HG03175 (cell line): ENCODE measurements at regions not wholly inside any gene's neighbourhood (a gene's known extent, or its start where the extent isn't known, plus 50 kb on each side); places are given as distances from the start of the nearest gene placed in this dataset.

Experiments
- ATAC-seq: cut with Tn5 transposase; IDR thresholded peaks from one replicate; pipeline ENCODE4 v1.9.1; 2021; ENCODE audit warnings: mild to moderate bottlenecking, moderate library complexity; ENCODE audit not compliant: unreplicated experiment

DNA sequence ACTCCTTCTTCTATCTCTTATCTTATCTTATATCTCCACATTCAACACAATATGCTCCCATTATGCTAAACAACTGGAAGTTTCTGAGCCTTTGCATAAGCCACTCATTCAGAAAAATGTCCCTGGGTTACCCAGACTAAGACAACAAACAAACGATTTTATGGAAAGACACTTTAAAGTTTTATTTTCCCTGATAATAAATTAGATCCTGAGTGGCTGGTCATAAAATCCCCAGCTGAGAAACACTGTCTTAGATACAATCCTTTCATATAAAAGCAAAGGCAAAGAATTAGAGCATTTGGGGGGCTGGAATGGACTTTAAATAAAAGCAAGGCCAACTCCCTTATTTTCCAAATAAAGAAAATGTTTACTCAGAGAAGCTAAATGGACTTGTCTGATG, 322.3 kb downstream of the GBE1 start:
- no peak for ATAC-seq

DNA sequence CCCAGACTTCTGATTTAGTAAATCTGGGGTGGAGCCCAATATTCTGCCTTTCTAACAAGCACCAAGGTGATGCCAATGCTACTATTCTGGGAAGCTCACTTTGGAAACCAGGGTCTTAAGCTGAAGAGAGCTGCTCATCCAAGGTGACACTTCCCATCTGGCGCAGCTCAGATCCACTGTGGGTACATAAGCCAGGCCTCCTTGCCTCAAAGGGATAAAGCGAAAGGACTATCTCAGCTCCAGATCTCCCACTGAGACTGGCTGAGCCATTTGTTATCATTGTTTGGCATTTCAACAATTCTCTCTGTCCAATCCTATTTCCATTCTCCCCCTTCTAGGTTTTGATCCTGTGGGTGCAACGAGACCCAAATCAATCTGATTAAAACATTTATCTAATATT, 323.8 kb downstream of the GBE1 start:
- ATAC-seq = no peak

DNA sequence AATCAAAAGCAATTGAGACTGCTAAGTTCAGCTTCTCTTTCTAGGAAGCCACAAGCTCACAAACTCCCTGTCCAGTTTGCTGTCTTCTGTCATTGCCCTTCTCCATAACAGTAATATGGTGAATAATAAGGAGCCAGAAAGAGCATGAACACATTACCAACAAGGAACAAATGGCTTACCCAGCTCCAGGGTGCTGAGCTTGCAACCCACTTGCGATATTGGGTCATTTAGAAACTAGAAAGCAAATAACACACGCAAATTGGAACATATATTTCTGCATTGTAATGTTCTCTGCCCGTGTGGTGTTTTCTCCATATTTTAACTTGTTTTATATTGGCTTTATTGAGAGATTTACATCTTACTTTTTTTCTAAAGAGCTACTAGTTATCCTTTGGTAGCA, 325.3 kb downstream of the GBE1 start:
- ATAC-seq = no peak

DNA sequence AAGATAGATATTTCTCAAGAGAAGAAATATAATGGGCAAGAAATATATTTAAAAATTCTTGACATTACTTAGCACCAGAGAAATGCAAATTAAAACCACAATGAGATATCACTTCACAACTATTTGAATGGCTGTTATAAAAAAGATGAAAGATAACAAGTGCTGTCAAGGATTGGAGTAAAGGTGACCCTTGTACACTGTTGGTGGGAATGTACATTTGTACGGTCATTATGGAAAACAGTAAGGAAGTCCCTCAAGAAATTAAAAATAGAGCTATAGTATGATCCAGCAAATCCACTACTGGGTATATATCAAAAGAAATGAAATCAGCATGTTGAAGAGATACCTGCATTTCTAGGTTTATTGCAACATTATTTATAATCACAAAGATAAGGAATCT, 326.4 kb downstream of the GBE1 start:
- no peak for ATAC-seq

DNA sequence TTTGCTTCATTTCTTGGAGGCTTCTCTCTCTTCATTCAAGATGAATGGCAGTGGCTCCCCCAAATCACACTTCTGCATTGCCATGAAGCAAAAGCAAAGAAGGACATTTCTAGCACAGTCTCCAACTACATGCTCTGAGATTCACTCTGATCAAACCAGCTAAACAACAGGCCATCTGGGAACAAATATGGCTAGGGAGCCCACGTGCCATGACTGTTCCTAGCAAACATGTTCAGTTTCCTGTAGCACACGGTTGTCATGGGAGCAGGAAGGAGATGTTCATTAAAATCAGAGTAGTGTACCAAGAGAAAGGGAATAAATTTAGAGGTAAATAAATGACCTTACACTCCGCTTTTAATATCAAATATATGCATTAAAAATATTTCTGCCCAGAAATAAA, 327.3 kb downstream of the GBE1 start:
- ATAC-seq = no peak

DNA sequence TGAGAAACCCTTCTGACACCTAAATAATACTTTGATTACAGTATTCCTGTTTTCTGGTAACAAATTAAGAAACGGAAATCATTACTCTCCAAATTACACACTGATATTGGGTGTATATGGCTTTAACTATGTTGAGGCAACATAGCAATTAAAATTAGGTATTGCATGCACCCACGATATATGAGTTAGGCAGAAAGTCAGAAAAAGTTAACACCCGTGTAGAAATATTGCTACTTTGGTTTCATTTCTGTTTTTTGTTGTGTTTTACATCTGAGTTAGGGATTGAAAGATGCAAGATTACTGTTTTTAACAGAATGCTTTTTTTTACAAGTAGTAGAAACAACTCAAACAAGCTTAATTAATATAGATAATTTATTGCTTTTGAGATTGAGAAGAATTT, 327.8 kb downstream of the GBE1 start:
- ATAC-seq = peak; percentile 50

DNA sequence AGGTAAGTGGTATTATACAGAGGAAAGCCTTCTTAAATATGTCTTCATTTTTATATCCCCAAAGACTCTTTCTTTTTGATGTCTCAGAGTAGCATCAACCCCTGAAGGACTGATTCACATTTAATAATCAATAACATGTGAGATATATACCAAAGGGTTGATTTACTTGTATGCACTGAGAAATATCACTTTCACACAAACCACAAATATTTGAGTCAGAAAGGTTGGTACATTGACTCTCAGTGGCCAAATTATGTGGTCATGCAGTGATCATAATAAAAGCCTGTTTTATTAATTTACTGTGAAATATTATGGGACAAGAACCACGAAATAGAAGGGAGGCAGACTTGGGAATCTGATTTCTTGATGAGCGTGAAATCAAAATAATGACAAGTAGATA, 329.0 kb downstream of the GBE1 start:
- no peak for ATAC-seq

DNA sequence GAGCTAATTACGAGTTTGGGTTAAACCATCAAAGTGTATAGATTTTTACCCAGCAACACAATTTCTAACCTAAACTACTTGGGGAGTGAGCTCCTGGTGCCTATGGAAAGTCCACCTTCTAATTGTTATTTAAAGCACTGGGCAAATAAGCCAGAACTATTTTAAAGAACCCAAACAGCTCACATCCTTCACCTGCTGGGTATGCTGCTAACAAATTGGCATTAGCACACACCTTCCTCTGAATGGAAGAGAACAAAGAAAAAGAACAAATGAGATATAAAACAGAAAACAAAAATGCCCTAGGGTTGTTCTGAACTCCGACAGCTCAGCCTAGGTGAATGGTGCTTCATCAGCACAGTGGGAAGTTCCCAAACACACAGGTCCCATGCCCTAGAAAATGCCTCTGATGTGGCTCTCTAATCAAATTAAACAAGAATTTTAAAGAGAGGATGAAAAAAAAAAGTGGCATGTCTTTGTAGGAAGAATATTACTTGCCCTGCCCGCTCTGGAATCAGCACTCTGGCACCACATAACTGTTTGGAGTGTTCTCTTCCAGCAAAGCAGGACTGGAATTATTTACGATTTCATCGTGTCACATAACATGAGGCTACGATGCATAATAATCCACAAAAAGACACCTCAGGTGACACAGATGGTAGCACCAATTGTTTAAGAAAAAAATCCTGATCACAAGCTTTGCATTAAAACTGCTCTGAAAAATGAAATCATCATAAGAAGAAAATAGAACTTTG, 334.4 kb downstream of the GBE1 start:
- no peak for ATAC-seq

DNA sequence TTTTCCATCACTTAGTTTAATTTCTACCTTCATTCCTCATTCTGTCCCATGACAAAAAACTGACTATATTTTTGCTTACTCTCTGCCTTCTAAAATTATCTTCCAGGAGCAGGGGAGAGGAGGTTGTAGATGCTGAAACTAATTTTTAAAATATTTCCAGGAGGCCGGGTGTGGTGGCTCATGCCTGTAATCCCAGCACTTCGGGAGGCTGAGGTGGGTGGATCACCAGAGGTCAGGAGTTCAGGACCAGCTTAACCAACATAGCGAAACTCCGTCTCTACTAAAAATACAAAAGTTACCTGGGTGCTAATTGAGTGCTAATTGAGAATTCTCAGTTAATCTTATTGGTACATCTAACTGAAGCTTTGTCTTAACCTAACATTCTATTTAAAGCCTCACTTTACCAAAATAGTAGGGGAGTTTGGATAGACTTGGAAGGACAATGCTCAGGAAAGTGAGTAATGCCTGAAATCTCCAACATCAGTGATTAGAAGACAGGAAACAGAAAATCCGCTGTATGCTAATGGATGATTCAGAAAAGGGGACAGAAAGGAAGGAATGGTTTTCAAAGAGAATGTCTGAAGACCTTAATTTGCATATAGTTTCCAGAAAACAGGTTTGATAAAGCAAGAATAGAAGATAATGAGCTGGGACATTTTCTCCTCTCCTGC, 336.1 kb downstream of the GBE1 start:
- no peak for ATAC-seq

DNA sequence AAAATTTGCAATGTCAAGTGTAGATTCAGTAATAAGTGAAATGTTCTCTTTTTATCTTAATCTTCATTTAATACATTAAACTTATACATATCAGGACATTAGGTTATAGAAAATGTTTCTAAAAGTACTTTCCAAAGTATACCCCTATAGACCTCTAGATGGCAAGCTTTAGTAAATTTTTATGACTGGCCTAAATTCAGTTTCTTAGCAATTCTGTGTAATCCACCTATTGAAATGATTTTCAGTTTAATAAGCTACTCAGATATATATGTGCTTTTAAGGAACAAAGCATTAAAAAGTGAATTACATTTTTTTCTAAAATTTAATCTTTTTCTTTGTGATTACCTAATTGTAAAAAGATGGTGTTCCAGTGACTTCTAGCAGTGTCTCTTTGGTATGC, 342.2 kb downstream of the GBE1 start:
- no peak for ATAC-seq

DNA sequence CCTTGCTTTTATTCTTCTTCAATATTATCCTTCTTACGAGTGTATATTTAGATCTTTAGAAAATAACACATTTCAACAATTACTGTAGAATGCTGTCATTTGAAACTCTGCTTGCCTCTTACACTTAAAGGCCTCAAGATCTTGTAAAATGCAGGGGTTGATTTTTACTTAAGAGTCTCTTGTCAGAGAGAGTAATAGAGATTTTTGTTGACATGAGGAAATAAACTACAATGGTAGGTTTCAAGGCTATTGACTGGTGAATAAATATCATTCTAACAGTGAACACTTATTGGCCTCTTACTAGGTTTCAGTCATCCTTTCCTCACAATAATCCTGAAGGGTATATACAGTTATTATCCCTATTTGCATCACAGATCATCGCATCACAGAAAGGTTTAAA, 344.6 kb downstream of the GBE1 start:
- ATAC-seq = no peak

DNA sequence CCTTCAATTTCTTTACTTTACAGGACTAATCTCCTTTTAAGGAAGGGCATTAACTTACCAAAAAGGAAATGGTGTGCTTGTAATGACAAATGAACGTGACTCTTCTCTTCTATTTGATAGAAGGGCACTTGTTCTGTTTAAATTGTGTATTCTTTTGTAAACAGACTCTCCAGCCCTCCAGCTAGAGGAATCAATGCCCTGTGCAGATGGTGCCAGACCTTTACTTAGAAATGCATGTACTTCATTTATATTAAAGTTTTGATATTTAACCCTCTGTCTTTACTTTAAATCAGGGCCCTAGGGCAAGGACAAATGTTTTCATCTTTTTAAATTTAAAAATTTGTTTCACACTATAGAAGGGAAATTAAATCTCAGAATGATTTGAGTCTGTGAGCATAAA, 355.1 kb downstream of the GBE1 start:
- no peak for ATAC-seq

DNA sequence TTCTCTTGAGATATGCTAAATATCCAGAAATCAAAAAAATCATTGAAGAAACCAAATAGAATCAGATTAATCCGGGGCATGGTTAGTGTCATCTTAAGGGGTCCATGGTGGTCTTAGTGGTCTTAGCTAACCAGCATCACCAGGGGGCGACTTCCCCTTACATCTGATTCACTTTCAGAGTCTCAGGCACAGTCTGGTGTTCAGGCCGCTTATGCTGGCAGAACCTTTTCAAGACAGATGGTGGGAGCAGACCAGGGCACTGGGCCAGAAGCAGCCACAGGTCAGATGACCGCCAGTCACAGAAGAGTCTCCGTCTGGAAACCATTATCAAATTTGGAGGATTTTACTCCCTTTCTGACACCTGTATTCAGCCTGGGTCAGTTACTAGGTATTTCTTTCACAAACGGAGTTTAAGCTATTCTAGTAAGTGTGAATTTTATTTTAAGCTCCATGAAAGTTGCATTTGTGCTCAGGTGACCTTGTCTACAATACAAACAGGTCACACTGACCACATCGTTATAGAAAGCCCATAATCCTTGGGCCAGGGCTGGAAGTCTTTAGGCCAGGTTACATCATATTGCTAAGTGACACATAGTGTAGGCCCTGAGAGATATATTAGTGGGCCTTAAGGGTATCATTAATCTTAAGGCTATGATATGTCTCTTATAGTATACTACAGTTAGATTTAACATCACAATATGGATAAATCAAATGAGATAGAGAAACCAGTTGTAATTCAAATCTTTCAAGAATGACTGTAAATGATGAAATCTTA, 365.5 kb downstream of the GBE1 start:
- ATAC-seq = no peak

DNA sequence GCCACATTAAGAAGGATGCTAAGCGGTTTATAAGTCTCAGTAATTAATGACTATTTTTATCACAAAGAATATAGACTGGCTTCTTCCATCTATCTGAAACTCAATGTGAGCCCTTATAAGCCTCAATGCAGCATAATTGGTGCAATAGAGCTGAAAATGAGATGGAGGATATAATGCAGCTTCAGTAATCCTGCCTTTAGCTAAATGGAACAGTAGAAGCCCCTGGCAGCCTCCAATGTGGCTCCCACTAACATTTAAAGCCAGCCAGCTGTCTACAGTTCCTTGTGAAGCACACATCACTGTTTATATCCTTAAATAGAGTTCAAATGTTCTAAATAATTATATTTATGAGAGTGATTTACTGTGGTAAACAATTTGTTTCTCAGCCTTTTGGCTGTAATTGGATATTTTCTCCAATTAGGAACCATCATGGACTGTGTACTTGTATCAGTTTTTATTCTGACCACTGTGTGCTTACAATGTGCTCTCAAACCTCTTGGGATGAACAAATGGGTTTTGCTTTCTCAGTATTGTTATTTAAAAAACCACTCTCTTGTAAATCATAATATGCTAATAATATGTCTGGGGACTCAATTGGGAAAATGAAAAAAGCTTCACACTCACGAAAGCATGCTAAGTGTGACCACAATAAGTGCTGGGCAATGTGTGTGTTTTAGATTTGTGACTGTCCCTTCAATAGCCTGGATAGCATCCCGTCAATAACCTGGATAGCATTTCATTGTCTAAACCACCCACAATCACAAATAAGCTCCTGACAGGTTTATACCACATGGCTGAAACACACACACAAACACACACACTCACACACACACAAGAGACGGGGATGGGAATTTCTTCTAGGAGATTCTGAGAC, 366.6 kb downstream of the GBE1 start:
- no peak for ATAC-seq

DNA sequence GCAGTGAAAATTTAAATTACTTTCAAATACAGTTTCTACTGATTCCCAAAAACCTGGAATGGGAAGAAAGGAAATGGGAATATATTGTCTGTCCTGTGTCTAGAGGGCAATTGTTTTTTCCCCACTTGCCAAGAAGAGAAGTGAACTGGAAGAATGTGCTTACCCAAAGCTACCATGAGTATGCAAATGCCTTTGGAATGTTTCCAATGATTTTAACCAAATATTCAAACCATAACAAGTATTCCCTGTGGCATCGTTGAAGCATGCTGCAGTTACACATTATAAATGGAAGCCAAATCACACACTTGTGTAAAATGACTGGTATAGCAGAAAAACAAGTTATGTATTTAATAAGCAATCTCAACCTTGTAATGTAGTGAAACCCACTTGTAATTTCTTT, 368.2 kb downstream of the GBE1 start:
- no peak for ATAC-seq

DNA sequence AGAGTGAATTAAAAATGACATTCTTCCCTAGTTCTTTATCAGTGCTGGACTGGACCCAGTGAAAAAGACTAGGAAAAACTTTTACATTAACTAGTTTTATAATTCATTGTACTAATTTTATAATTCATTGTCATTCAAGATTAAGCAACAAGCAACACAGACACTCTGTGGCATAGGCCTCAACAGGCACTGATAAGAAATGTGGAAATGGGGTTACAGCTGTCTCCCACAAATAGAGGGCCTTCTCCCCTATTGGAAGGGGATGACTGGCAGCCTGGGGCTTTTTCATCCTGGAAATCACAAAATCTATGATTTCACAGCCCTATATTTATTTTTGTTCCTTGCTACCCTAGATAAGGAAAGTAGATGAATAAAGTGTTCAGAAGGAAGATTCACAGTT, 370.6 kb downstream of the GBE1 start:
- no peak for ATAC-seq

DNA sequence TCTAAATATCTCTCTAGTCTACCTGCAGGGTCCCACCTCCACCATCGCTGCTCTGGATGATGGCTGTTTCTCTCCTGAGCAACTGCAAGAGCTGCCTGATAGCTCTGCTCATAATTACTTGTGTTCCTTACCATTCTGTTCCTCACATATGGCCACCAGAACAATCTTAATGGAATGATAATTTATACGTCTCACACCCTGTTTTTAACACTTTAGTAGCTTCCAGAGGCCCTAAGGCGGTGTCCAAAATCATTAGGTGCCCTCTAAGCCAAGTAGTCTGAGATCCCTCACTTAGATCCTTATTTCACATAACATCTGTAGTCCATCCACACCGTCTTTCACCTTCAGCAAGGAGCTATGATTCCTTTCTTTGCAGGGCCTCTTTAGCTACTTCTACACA, 373.3 kb downstream of the GBE1 start:
- ATAC-seq = no peak

DNA sequence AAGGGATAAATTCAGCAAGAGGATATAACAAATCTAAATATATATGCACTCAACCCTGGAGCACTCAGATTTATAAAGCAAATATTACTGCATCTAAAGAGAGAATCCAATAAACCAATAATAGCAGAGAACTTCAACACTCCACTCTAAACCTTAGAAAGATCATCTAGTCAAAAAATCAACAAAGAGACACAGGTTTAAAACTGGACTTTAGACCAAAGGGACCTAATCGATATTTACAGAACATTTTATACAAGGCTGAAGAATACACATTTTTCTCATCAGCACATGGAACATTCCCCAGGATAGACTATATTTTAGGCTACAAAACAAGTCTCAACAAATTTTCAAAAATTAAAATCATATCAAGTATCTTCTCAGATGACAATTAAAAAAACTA, 379.0 kb downstream of the GBE1 start:
- ATAC-seq = no peak

DNA sequence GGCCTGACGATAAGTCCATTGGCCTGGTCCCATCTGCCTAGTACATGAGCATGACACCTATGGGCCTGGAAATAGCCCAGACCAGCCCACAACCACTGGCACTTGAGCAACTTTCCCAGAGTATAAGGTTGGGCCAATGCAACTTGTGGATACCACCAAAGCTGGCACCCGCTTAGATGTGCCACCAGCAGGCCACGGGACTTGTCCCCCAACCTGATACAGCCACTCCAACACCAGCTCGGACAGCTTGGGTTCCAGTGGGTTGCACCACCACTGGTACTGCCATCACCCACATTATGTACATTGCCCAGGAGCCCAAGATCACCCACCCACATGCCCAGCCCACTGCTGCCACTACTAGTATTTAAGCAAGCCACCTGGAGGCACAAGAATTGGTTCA, 381.2 kb downstream of the GBE1 start:
- no peak for ATAC-seq

DNA sequence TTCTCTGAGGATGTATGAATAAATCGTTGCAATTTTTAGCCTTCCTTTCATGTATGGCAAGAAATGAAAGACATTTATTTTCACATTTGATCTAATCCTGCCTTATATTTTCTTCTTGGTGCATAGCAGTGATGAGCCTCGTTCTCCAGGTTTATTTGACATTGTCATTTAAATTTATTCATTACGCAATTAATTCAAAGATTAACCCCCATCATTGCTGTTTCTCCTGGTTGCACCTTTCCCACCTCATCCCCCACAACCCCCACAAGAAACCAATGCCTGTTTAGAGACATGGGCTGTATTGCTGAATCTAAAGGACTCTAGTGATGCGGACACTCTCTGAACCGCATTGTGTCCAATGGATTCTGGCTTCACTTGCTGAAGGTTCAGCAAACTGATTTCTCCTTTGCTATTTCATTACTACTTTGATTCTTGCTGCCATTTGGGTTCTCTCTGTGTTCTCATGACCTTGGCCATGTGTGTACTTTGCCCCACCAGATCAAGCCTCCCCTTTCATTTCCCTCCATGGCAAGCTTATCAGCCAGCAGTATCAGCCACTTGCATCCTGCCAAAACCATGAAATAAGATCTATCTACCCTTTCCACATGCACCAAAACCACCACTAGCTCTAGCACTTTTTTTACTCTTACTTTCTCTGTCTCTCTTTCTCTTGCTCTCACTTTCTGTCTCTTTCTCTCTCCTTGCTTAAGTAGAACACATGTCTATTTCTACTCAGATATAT, 382.7 kb downstream of the GBE1 start:
- ATAC-seq = no peak
